GM12864 (cell line): ENCODE measurements at regions not wholly inside any gene's neighbourhood (a gene's known extent, or its start where the extent isn't known, plus 50 kb on each side); places are given as distances from the start of the nearest gene placed in this dataset.

Source experiments
- DNase-seq: peaks from one replicate; pipeline ENCODE4 v3.0.0-alpha.2; 2011; ENCODE audit warnings: low read depth
- H3K4me3 ChIP-seq: 2 replicates; pipeline ENCODE4 v1.5.1; 2011; ENCODE audit warnings: mild to moderate bottlenecking, low read depth, low read length, control low read depth
- TF ChIP-seq, protein P1 (sequence below): IDR thresholded peaks from 2 replicates; pipeline ENCODE4 v1.5.1; 2011; ENCODE audit warnings: low read depth, mild to moderate bottlenecking, moderate library complexity, low read length, control low read depth, inconsistent platforms; ENCODE audit errors: missing control alignments

DNA sequence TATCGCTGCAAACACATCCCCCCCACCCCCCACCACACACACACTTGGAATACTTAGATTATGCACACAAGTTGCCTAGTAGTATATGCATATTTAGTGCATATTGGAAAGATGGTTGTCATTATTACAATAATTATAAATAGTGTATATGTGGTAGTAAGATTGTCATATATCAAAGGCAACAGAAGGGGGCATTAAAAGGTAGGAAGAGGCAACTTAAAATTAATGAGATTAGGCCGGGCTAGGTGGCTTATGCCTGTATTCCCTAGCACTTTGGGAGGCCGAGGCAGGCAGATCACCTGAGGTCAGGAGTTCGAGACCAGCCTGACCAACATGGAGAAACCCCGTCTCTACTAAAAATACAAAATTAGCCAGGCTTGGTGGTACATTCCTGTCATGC, 52.1 kb downstream of the GSC start:
- TF ChIP-seq, protein P1, sequence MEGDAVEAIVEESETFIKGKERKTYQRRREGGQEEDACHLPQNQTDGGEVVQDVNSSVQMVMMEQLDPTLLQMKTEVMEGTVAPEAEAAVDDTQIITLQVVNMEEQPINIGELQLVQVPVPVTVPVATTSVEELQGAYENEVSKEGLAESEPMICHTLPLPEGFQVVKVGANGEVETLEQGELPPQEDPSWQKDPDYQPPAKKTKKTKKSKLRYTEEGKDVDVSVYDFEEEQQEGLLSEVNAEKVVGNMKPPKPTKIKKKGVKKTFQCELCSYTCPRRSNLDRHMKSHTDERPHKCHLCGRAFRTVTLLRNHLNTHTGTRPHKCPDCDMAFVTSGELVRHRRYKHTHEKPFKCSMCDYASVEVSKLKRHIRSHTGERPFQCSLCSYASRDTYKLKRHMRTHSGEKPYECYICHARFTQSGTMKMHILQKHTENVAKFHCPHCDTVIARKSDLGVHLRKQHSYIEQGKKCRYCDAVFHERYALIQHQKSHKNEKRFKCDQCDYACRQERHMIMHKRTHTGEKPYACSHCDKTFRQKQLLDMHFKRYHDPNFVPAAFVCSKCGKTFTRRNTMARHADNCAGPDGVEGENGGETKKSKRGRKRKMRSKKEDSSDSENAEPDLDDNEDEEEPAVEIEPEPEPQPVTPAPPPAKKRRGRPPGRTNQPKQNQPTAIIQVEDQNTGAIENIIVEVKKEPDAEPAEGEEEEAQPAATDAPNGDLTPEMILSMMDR, result no peak

GRCh38 chr14:94716976-94717375, 52.9 kb downstream of the GSC start:
- no peak overlapping the region for H3K4me3 ChIP-seq
- TF ChIP-seq, protein P1, result no peak
- DNase-seq, result no peak

More for the DNA sequence above, 52.1 kb downstream of the GSC start:
- DNase-seq, result no peak
- no peak overlapping the region for H3K4me3 ChIP-seq

DNA sequence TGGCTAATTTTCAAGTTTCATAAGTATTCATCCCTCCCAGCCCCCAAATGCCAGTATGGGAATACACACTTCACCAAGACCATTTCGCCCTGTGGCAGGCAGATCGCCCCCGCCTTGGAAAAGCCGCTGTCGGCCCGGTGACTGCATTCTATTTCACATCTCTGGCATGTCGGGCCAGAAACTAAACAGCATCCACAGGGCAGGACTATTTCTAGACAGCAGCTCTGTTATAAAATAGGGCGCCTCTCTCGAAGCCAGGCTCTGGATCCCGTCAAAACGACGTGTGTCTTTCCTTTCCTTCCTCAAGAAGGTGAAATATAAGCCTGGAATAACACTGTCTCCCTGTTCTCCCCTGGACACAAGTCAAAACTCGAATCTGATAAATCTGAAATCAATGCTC, 56.8 kb downstream of the GSC start:
- H3K4me3 ChIP-seq, result no peak overlapping the region
- TF ChIP-seq, protein P1, result no peak
- no peak for DNase-seq

GRCh38 chr14:94710731-94711130, 59.2 kb downstream of the GSC start:
- TF ChIP-seq, protein P1, result no peak
- DNase-seq, result no peak
- H3K4me3 ChIP-seq, result no peak overlapping the region

GRCh38 chr14:94707494-94707893, 62.4 kb downstream of the GSC start:
- H3K4me3 ChIP-seq, result no peak overlapping the region
- TF ChIP-seq, protein P1, result no peak
- DNase-seq, result no peak

DNA sequence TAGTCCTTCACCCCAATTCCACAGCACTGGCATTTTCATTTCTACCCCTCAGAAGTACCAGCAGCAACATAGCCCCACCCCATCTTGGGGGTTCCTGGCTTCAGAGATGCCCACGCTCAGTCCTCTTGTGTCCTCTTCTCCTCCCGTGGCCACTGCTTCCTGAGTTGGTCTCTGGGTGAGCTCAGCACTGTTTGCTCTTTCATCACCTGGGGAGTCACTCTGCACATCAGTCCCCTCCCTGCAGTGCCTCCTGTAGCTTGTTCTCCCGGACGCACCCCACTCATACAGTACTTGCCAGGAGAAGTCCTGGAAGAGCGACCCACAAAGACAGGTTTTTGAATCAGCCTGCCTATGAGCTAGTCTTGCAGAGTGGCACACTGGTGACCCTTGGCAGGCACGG, 63.8 kb downstream of the GSC start:
- DNase-seq, result no peak
- TF ChIP-seq, protein P1, result no peak
- no peak overlapping the region for H3K4me3 ChIP-seq

DNA sequence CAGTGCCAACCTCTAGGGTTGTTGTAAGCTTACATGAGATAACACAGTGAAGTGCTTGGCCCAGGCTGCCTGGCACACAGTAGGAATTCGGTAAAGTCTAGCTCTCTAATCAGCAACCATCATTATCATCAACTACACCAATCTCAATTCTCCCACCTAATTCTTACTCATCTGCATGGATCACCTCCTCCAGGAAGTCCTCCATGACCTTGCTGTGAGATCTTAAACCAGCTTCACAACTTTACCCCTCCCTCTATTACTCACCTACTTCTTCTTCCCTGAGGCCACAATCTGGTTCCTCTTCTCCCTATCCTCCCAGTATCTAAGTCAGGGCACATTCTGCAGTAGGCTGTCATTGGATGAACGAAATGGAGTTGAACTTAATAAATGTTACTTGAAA, 67.3 kb downstream of the GSC start:
- TF ChIP-seq, protein P1, result no peak
- H3K4me3 ChIP-seq, result no peak overlapping the region
- DNase-seq, result no peak
